GM21423 (cell line): ENCODE measurements at regions not wholly inside any gene's neighbourhood (a gene's known extent, or its start where the extent isn't known, plus 50 kb on each side); places are given as distances from the start of the nearest gene placed in this dataset.

Source experiments
- ATAC-seq: cut with Tn5 transposase; IDR thresholded peaks from one replicate; pipeline ENCODE4 v1.9.1; 2021; ENCODE audit warnings: mild to moderate bottlenecking, moderate library complexity; ENCODE audit not compliant: unreplicated experiment

DNA sequence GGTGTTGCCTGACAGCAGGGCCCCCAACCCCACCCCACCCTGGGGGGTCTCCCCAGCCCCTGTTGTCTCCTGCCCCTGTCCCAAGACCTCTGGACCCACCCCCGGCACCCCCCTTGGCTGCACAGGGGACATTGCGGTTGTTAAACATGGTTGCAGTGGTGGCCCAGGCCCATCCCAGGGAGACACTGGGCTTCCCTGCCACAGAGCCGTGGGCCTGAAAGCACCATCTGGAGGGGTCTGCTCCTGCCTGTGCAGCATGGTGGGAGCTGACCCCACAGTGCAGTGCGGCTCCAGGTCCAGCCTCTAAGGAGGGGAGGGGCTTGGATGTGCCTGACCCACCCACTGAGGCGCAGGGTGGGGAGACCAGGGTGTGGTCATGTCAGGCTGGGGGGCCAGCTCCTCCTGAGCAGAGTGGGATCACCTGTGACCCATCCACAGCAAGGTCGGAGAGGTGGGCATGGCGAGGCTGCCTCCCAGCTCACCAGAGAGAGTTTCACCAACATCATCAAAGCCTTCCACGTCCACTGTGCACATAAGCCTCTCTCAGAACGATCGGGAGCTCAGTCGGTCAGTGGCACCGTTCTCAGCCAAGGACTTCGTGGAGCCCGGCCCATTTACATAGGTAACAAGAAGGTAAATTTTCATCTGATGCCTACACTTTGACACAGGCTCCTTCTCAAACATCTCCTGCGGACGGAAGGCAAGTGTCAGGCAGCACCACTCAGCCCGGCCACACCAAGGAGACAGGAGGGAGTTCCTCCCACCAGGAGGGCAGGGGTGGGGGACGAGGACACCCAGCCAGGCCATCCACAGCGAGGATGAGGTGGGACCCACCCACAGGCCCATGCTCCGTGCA, 201.1 kb downstream of the BRD1 start:
- no peak for ATAC-seq

DNA sequence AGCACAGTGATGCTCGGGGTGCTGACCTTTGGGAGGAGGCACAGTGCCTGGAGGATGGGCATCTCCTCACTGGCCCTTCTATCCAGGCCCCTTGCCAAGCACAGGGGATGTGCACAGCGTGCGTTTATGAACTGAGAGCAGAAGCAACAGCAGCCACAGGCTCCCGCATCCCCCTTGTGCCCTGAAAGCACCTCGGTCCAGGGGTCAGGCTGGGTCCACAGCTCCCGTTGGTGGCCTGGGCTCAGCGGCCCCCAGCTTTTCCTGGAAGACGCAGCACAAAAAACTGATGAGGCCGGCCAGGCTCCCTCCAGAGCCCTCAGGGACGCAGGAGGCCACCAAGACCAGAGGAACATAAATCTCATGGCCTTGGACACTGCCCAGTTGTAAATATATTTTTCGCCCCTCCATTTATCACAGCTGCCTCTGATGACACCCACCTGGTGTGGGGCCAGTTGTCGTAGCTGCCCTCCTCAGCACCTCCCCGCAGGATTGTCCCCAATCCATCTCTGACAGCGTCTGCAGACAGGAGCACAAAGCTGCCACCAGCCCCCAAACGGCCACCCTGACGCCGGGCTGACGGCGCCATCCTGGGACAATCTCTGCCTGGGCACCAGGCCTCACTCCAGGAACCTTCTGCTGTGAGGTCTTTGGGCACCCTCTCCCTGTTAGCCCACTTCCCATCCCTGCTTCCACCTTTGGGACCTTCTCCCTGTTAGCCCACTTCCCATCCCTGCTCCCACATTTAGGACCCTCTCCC, 203.1 kb downstream of the BRD1 start:
- ATAC-seq = no peak

DNA sequence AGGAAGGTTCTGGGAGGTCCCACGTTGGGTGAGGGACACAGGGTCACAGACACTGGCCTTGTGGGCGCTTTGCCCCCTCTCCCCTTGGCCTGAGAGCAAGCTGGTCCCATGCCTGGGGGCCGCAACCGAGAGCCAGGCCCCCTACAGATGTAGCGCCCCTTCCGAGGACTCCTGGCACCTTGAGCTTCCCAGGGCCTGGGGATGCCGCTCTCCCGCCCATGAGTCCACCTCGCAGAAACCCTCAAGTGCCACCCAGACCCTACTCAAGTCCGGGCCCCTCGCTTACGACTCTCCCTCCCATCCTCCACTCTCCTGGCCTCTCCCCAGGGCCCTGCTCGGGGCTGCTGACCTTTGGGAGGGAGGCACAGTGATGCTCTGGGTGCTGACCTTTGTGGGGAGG, 204.0 kb downstream of the BRD1 start:
- ATAC-seq = no peak

DNA sequence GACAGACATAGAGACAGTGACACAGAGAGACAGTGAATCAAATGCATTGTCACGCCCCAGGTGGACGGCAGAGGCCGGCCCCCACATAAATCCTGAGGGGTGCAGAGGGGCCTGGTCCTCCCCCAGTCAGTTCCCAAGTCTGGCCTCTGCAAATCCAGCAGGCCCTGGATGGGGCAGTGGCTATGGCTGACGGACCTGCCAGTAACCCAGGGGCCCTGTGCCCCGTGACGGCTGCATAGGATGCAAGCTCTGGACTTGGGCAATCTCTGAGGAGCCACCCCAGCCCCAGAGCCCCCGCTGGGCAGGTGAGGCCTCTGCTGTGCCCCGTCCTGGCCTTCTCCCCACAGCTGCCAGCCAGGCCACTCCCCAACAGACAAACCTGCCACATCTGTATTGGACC, 204.5 kb downstream of the BRD1 start:
- ATAC-seq = no peak

DNA sequence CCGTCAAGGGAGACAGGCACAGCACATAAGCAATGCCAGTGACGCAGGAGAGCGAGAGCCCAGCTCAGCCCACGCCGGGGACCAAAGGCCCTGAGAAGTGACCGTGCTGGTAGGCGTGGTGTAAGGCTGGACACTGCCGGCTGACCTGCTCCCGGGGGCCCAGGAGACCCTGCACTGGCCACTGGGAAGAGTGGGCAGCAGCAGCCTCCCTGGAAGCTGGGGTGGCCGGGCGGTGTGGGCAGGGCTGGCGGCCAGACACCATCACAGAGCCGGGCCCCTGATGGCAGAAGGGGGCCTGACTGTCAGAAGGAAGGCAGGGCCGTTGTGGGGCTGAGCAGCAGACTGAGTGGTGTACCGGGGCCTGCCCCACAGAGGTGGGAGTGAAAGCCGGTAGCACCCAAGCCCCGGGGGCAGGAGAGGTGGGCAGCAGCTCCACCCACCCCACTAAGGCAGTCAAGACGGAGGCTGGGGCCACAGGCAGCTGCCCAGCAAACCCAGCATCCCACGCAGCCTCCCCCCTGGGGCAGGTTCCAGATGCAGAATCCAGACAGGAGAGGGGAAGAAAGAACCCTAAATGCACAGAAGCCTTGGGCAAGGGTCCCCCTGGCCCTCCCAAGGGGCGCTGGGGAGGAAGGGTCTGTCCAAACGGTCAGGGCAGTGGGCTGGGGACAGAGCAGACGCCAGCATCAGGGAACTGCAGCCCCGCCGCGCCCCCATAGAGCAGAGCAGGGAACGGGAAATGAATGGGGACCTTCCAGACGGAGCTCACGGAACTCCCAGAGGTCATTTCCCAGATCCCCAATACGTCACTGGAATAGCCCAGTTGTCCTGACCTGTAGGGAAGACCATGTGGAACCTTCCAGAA, 205.2 kb downstream of the BRD1 start:
- no peak for ATAC-seq

DNA sequence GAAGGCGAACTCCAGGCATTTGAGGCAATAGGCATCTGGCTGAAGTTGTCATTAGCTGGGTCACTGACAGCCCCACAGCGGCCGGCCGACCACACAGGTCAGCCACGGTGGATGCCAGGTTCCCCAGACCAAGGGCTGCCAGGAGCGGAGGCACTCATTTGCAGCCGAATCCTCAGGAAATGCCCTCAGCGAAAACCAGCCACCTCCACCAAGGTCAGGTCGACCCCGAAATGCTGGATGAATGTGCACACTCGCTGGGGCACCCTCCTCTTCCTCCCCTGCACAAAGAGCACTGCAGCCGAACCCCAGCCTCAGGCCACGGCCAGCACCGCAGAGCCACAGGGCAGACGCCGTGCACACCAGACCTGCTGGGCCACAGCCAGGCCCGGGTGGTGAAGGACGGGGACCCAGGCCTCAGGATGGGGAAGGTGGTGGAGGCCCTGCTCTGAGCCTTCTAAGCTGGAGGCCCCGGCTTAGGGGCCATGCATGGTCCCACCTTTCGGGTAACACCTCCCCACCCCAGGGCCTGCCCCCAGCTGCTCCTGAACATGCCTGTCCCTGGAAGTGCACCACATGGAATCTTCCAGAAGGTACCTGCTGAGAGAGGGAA, 206.0 kb downstream of the BRD1 start:
- no peak for ATAC-seq

DNA sequence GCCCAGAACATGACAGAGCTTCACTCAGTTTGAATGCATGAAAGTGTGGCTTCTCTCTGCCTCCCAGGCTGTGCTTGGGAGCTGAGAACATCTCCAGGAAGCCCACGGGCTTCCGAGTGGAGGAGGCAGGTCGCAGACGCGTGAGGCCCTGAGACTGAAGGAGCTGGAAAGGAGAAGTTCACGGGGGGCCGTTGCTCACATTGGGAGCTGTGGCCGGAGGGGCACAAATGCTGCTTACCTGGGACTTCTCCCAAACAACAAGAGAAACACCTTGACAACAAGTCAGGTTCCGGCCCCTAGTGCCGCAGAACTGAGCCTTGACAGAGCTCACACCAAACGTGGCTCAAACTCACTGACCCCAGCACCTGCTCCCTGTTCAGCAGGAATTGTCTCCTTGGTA, 207.0 kb downstream of the BRD1 start:
- no peak for ATAC-seq

DNA sequence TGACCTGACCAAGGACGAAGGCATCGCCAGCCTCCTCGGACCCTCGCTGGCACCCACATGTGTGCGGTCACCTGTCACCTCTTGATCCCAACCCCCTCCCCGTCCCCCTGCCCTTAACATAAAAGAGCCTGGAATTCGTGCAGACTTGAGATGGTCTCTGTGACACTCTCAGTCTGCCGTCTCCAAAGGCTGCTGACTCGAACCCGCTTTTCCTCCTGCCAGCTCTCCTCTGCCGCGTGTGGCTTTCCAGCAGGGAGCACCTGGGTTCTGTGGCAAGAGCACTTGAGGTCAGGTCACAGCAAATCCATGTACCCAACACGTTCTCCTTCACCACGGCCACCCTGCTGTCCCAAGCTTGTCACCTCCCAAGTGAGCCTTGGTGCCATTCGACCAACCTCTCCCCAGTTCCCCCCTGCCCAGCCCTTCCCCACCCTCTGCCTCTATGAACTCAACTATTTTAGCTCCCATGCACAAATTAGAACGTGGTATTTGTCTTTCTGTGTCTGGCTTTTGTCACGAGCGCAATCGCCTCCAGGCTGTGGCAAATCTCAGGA, 207.6 kb downstream of the BRD1 start:
- no peak for ATAC-seq

DNA sequence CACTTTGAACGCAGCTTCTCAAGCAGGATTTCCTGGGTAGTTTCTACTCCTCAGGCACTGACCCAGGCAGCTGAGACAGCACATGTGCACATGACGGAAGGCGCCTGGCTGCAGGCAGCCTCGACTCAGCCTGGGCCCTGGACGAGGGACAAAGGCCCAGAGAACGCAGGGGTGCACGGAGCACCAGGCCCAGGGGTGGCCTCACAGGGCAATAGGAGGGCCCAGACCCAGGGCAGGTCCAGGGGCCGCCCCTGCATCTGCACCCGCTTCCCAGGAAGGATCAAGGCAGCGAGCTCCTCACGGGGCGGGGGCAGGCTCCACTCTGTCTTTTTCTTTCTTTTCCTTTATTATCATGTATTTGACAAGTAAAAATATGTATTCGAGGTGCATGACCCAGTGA, 208.4 kb downstream of the BRD1 start:
- ATAC-seq = no peak

DNA sequence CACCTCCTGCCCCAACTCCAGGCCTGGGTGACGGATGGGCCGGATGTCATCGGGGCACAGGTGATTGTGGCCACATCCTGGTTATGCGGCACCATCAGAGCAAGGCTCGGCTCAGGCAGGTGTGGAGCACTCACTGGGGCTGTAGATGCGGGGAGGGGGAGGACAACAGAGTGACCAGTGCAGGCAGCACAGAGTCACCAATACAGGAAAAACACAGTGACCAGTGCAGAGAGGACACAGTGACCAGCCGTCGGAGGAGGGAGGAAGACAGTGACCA, 209.1 kb downstream of the BRD1 start:
- ATAC-seq = no peak

DNA sequence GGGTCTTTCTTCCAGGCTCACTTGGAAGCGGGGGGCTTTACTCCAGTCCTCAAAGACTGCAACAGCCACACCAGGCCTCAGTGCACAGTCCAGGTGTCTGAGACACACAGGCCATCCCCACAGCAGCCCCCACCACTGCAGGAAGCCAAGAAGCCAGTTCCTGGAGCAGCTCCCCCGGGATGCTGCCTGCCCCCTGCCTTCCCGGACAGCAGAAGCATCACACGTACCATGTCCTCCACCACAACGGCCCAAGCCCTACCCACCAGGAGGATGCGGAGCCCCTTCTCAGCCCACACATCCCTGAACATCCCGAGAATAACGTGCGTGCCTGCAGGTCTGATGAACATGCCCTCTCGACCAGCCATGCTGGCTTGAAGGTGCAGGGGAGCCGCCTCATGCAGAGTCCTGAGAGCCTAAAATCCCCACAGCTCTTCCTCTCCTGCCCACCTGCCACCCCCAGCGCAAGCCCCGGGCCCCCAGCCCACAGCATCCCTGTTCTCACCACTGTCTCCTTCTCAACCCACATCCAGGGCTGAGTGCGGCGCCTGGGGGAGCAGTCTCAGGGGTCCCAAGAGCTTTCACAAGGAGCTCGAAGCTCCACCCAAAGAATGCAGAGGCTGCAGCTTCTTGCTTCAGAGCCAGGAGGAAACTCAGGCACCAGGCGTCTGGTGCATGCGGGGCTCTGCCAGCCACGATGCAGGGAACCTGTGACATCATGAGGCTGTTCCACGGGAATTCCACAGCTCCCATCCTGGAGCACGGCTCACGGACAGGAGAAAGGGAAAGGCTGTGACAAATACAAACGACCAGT, 209.6 kb downstream of the BRD1 start:
- ATAC-seq = no peak

DNA sequence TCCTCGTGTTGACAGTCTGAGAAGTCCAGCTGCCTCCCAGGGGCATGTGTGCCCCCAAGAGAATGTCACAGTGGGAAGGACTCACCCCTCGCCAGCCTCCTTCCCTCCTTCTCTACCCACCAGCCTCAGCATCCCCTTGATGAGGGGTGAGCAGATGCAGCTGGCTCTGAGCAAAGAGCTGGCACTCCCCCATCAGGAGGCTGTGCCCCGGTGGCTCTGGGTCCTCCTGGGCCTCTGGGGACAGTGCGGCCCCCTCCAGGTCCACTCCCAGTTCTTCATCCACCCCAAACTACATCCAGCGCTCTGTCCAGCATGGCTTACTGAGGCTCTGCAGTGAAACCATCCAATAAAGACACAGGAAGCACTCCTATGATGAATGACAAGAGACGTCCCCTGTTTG, 210.4 kb downstream of the BRD1 start:
- no peak for ATAC-seq

DNA sequence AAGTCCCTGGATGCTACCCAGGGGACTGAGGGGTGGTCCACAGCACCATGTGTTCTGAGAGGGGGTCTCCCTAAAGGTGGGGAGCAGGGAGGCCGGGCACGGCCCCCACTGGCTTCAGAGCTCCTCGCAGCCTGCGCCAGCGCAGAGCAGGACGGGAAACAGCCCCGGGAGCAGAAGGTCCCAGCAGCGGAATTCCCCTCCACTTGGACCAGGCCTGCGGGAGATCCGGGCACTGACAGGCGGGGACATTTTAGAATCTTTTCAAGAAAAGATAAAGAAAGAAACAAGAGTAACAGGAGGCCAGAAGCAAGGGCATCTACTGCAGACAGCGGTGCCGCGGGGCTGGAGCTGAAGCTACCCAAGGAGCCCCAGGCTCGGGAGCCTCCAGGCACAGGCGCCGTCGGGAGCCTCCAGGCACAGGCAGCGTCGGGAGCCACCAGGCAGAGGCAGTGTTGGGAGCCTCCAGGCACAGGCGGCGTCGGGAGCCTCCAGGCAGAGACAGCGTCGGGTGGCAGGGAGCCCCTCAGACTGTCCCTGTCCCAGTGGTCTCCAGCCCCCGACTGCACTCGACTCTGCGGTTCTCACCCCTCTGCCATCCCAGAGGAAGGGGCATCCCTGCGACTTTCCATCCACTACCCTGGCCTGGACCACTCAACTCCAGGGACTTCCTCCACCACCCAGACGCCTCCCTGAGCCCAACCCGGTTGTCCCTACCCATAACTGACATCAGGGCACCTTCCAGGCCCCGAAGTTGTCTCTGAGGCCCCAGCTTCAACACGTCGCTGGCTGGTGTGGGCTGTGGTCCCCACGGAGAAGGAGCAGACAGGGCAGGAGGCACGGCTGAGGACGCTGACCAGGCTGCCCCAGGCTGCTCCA, 211.1 kb downstream of the BRD1 start:
- no peak for ATAC-seq

DNA sequence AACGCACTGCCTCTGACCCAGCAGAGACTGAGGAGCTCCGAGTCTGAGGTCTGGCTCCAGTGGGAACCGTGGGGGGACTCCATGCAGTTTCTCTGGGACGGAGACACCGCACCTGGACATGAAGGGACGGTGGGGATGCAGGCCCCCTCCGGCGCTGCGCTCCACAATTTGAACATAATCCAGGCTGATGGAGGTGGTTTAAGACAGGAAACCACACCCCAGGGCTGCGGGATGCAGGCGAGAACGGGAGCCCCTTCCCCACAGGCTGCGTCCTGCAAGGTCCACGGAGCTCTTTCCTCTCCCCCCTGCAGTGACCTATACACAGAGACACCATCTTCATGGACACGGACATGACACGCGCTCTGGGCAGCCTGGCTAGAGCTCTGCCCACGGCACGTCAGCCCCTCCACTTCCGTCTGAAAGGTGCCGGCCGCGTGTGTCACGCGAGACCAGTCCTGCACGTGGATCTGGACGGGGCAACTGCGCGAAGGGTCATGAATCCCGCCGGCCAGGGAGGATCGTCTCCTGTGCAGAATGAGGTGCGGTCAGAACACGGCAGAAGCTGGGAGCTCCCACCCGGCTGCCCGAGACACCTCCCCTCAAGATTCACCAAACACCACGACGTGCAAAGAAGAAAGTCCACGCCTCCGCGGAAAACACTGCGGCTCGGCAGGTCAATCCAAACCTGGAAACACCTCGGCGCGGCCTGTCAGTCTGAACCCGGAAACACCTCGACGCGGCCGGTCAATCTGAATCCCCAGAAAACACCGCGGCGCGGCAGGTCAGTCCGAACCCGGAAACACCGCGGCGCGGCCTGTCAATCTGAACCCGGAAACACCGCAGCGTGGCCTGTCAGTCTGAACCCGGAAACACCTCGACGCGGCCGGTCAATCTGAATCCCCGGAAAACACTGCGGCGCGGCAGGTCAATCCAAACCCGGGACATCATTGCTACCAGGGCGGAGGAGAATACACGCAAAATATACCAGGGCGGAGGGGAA, 212.4 kb downstream of the BRD1 start:
- ATAC-seq = no peak

DNA sequence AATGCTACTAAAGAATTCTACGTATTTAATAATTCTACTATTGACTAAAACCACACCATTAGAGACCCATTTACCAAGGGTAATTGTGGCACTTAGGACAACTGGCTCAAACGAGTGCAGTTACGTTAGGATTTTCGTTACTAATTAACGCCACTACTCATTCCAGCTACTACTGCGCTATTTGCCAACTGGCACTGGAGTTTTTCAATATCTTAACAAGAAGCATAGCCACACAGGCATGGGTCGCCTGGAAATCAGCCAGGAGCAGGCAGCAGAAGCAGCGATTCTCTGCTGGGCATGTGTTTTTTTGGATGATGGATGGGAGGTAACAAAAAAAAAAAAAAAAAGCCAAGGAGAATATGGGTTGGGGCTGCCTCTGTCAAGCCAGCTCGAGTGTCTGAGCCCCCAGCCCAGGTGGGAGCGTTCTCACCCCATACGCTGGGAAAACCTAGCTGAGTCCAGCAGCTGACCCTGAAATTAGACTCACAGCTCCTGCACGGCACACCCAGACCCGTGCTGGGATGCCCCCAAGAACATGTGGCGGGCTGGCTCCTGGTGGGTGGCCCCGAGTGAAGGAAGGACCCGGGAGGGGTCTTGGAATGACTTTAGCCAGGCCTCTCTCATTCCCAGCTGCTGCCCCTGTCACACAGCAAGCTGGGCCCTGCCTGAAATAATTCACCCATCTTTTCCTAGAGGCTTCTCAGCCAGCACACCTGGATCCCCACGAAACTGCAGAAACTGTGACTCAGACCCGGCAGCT, 214.0 kb downstream of the BRD1 start:
- no peak for ATAC-seq

DNA sequence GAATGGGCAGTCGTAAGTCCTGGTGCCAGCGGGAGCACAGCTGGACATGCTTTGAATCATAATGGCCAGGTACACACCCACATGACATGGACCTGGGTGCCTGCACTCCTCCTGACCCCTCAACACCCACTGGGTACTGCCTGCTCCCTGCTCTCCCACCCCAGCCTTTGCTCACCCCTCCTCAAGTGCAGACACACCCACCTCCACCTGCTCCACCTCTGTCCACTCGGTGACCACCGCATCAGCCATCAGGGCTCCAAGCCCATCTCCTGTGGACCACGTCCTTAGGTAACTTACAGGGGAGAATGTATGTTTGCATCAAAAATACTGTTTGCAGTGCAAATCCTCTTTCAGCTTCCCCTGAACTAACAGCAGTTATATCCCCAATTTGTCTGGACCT, 214.6 kb downstream of the BRD1 start:
- no peak for ATAC-seq

DNA sequence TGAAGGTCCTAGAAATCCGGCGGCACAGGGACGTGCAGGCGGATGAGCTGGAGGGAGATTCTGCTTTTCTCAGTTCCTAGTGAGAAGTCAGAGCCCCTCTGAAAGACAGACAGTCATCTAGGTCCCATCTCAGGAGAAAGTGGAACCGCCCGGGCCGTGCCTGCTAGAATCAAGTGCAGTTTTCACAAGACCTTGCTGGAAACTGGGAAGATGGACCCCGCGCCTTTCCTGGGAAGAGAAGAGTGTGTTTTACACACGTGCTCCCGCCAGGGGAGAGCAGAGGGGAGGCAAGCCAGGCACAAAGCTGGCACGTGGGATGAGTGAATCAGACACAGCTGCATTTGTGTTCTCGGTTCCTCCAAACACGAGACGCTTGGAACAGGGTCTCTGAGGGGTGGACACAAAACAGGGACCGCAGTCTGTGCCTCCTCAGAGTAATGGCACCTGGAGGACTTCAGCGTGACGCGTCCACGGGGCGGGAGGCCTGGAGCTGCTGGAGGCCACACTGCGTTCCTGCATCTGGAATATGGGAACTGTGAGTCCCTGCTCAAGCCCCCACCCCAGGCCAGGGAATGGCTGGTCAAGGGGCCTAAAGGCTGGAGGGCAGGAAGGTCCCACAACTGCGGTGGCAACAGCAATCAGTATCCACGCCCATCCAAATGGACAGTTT, 218.3 kb downstream of the BRD1 start:
- ATAC-seq = no peak
